ENCODE measurements at regions not wholly inside any gene's neighbourhood (a gene's known extent, or its start where the extent isn't known, plus 50 kb on each side); places are given as distances from the start of the nearest gene placed in this dataset.

DNA sequence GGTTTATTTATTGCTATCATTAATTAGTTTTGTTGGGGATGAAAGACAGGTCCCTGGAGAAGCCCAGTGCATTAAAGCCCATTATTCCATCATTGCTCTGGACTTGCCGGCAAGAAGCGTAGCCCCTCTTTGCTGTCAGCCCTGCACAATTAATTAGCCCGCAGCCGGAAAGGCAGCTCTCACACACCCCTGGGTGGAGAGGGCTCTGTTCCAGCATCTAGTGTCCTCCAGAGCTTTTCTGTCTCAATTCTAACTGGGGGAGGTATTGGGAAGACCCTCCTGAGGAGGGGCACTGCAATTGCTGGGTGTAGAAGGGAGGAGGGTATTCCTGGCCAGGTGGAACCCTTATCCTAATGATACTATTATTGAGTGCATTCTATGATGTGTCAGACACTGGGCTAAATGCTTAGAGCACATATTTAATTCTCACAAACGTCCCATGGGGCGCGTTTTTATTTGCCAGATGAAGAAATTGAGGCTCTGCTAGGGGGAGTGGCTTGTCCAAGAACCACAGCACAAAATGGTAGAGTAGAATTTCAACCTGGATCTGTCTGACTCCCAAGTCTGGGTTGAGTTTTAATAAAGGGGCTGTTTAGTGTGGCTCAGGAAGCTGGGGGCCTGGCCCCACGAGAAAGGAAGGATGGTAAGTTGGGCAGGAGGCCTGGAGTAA lies 148.1 kb upstream of the PCBD1 start:
- H2AFZ ChIP-seq (ENCODE audit: low read length) = no peak overlapping the region
- no peak for TF ChIP-seq EZH2phosphoT487 (IDR thresholded peaks at IDR 0.05; ENCODE audit: borderline replicate concordance)
- TF ChIP-seq, protein P1, sequence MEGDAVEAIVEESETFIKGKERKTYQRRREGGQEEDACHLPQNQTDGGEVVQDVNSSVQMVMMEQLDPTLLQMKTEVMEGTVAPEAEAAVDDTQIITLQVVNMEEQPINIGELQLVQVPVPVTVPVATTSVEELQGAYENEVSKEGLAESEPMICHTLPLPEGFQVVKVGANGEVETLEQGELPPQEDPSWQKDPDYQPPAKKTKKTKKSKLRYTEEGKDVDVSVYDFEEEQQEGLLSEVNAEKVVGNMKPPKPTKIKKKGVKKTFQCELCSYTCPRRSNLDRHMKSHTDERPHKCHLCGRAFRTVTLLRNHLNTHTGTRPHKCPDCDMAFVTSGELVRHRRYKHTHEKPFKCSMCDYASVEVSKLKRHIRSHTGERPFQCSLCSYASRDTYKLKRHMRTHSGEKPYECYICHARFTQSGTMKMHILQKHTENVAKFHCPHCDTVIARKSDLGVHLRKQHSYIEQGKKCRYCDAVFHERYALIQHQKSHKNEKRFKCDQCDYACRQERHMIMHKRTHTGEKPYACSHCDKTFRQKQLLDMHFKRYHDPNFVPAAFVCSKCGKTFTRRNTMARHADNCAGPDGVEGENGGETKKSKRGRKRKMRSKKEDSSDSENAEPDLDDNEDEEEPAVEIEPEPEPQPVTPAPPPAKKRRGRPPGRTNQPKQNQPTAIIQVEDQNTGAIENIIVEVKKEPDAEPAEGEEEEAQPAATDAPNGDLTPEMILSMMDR (conservative IDR thresholded peaks at IDR 0.05; ENCODE audit: low read length) = no peak
- H3K36me3 ChIP-seq (ENCODE audit: insufficient read depth, low read length) = no peaks in the 10 kb centered on the region
- no peaks in the 10 kb centered on the region for H3K9me2 ChIP-seq (replicated peaks; ENCODE audit: low read depth, low read length)
- no peak overlapping the region for H3K4me2 ChIP-seq (ENCODE audit: low read depth, low read length, poor library complexity, severe bottlenecking)
- no peaks in the 10 kb centered on the region for H3K27me3 ChIP-seq (ENCODE audit: insufficient read depth, low read length, poor library complexity, severe bottlenecking)
- no peaks in the 10 kb centered on the region for H4K20me1 ChIP-seq (ENCODE audit: insufficient read depth, low read length, poor library complexity, severe bottlenecking)
- no peak overlapping the region for H3K9ac ChIP-seq (ENCODE audit: low read depth, low read length, poor library complexity, severe bottlenecking)
- H3F3A ChIP-seq (ENCODE audit: low read depth) = no peaks in the 10 kb centered on the region
- H3K4me3 ChIP-seq (ENCODE audit: low read length, poor library complexity, severe bottlenecking) = no peak overlapping the region
- H3K4me1 ChIP-seq (ENCODE audit: insufficient read depth, low read length, poor library complexity, severe bottlenecking) = no peaks in the 10 kb centered on the region
- no peaks in the 10 kb centered on the region for H3K79me2 ChIP-seq (ENCODE audit: insufficient read depth, low read length)
- H3K9me3 ChIP-seq (ENCODE audit: insufficient read depth, low read depth, low read length) = no peaks in the 10 kb centered on the region

DNA sequence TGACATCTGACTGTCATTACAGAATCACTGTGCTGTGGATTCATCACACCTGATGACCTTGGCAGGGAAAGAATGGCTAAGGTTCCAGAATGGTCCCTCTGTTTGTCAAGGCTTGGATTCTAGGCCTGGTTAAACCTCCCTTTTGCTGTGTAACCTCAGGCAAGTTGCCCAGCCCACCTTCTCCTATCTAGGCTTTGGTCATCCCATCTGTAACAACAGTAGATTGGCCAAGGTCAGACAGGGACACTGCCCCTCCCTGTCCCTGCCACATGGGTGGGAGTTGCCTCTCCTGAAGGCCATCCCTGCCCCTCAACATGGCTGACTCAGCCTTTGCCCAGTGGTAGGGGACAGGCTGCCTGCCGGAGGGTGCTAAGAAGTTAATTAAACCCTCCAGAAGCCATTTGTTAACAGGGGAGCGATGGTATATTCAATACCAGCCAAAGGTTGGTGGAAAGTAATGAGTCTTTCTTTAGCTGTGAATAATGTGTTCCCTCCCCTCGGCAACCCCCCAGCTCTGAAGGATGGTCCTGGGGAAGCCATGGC lies 149.8 kb upstream of the PCBD1 start:
- Histone ChIP-seq H3K27me3 (ENCODE audit: insufficient read depth, low read length, poor library complexity, severe bottlenecking) (no peaks in the 10 kb centered on the region), H3K4me2 (ENCODE audit: low read depth, low read length, poor library complexity, severe bottlenecking) (no peak overlapping the region), H4K20me1 (ENCODE audit: insufficient read depth, low read length, poor library complexity, severe bottlenecking) (no peaks in the 10 kb centered on the region), H3K9ac (ENCODE audit: low read depth, low read length, poor library complexity, severe bottlenecking) (no peak overlapping the region), H2AFZ (ENCODE audit: low read length) (no peak overlapping the region), H3K36me3 (ENCODE audit: insufficient read depth, low read length) (no peaks in the 10 kb centered on the region), H3K4me3 (ENCODE audit: low read length, poor library complexity, severe bottlenecking) (no peak overlapping the region), H3K9me3 (ENCODE audit: insufficient read depth, low read depth, low read length) (no peaks in the 10 kb centered on the region), H3K79me2 (ENCODE audit: insufficient read depth, low read length) (no peaks in the 10 kb centered on the region), H3K4me1 (ENCODE audit: insufficient read depth, low read length, poor library complexity, severe bottlenecking) (no peaks in the 10 kb centered on the region), H3K9me2 (replicated peaks; ENCODE audit: low read depth, low read length) (no peaks in the 10 kb centered on the region), H3F3A (ENCODE audit: low read depth) (no peaks in the 10 kb centered on the region)
- no peak for TF ChIP-seq EZH2phosphoT487 (IDR thresholded peaks at IDR 0.05; ENCODE audit: borderline replicate concordance)
- TF ChIP-seq, protein P1 (conservative IDR thresholded peaks at IDR 0.05; ENCODE audit: low read length) = no peak

DNA sequence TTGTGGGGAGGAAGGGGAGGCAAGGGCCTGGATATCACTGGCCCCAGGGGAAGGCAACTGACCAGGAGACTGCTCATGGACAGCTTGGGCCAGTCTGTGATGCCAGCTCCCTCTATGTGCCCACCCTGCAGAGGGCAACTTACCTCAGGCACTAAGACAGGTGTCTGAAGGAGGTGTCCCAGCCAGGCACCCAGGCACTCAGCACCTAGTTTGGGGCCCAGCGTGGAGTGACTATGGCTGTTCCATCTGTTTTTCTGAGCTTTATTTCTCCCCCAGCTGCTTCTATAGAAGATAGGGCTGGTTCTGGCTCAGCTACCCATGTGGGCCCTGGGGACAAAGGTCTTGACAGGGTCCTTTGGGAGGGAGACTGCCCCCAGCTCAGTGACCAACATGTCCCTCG lies 150.6 kb upstream of the PCBD1 start:
- no peak for TF ChIP-seq EZH2phosphoT487 (IDR thresholded peaks at IDR 0.05; ENCODE audit: borderline replicate concordance)
- TF ChIP-seq, protein P1 (conservative IDR thresholded peaks at IDR 0.05; ENCODE audit: low read length) = no peak
- no peaks in the 10 kb centered on the region for H3K9me3 ChIP-seq (ENCODE audit: insufficient read depth, low read depth, low read length)
- H3K4me1 ChIP-seq (ENCODE audit: insufficient read depth, low read length, poor library complexity, severe bottlenecking) = no peaks in the 10 kb centered on the region
- no peaks in the 10 kb centered on the region for H3F3A ChIP-seq (ENCODE audit: low read depth)
- H4K20me1 ChIP-seq (ENCODE audit: insufficient read depth, low read length, poor library complexity, severe bottlenecking) = no peaks in the 10 kb centered on the region
- no peaks in the 10 kb centered on the region for H3K9me2 ChIP-seq (replicated peaks; ENCODE audit: low read depth, low read length)
- H3K4me2 ChIP-seq (ENCODE audit: low read depth, low read length, poor library complexity, severe bottlenecking) = no peak overlapping the region
- no peak overlapping the region for H3K9ac ChIP-seq (ENCODE audit: low read depth, low read length, poor library complexity, severe bottlenecking)
- no peaks in the 10 kb centered on the region for H3K27me3 ChIP-seq (ENCODE audit: insufficient read depth, low read length, poor library complexity, severe bottlenecking)
- H2AFZ ChIP-seq (ENCODE audit: low read length) = no peak overlapping the region
- H3K4me3 ChIP-seq (ENCODE audit: low read length, poor library complexity, severe bottlenecking) = no peak overlapping the region
- no peaks in the 10 kb centered on the region for H3K79me2 ChIP-seq (ENCODE audit: insufficient read depth, low read length)
- H3K36me3 ChIP-seq (ENCODE audit: insufficient read depth, low read length) = no peaks in the 10 kb centered on the region

Data from Loucy (cell line).